ENCODE measurements at regions not wholly inside any gene's neighbourhood (a gene's known extent, or its start where the extent isn't known, plus 50 kb on each side); places are given as distances from the start of the nearest gene placed in this dataset.
"Not testable (repeated sequence)": the region's sequence is repeated elsewhere in the genome, so short reads cannot be mapped to it uniquely, and the experiment has no call there.

GRCh38 chr3:87706176-87706575 is 352.6 kb downstream of the CGGBP1 start:
- DNase-seq, result no peak

- DNase-seq, result no peak
Observed at GRCh38 chr3:87702600-87702999, 356.2 kb downstream of the CGGBP1 start.

- no peak for DNase-seq
Observed at GRCh38 chr3:87696124-87697013, 362.4 kb downstream of the CGGBP1 start.

- DNase-seq, result no peak
Observed at GRCh38 chr3:87694678-87695077, 364.1 kb downstream of the CGGBP1 start.

GRCh38 chr3:87691109-87691508 is 367.7 kb downstream of the CGGBP1 start:
- DNase-seq, result no peak

- DNase-seq, result not testable (repeated sequence)
Observed at GRCh38 chr3:87678984-87679660, 379.7 kb downstream of the CGGBP1 start.

GRCh38 chr3:87674397-87675161 is 384.2 kb downstream of the CGGBP1 start:
- DNase-seq, result no peak

- no peak for DNase-seq
Observed at GRCh38 chr3:87673132-87673531, 385.7 kb downstream of the CGGBP1 start.

GRCh38 chr3:87654184-87654583 is 377.8 kb upstream of the POU1F1 start:
- DNase-seq, result no peak

GRCh38 chr3:87653138-87653537 is 376.8 kb upstream of the POU1F1 start:
- not testable (repeated sequence) for DNase-seq

GRCh38 chr3:87634426-87634825 is 358.0 kb upstream of the POU1F1 start:
- no peak for DNase-seq

GRCh38 chr3:87627316-87627715 is 350.9 kb upstream of the POU1F1 start:
- no peak for DNase-seq

GRCh38 chr3:87626546-87626945 is 350.2 kb upstream of the POU1F1 start:
- DNase-seq, result no peak

- no peak for DNase-seq
Observed at GRCh38 chr3:87625876-87626275, 349.5 kb upstream of the POU1F1 start.

- DNase-seq, result no peak
Observed at GRCh38 chr3:87624860-87625259, 348.5 kb upstream of the POU1F1 start.

- no peak for DNase-seq
Observed at GRCh38 chr3:87621667-87622066, 345.3 kb upstream of the POU1F1 start.

- no peak for DNase-seq
Observed at GRCh38 chr3:87615506-87615905, 339.1 kb upstream of the POU1F1 start.

GRCh38 chr3:87614998-87615397 is 338.6 kb upstream of the POU1F1 start:
- no peak for DNase-seq

GRCh38 chr3:87607234-87607633 is 330.9 kb upstream of the POU1F1 start:
- no peak for DNase-seq

- DNase-seq, result no peak
Observed at GRCh38 chr3:87595798-87596197, 319.4 kb upstream of the POU1F1 start.

GRCh38 chr3:87581240-87581639 is 304.9 kb upstream of the POU1F1 start:
- DNase-seq, result no peak

GRCh38 chr3:87576752-87577151 is 300.4 kb upstream of the POU1F1 start:
- no peak for DNase-seq

GRCh38 chr3:87575550-87575949 is 299.2 kb upstream of the POU1F1 start:
- DNase-seq, result no peak

GRCh38 chr3:87568331-87568730 is 291.9 kb upstream of the POU1F1 start:
- no peak for DNase-seq
